OCI-LY3 (cell line): ENCODE measurements at regions not wholly inside any gene's neighbourhood (a gene's known extent, or its start where the extent isn't known, plus 50 kb on each side); places are given as distances from the start of the nearest gene placed in this dataset.

Experiments
- H2AFZ ChIP-seq: fragments of 200-600, 300-600 bp; shearing (Covaris generic); 2 replicates; pipeline ENCODE4 v1.6.0; 2014; ENCODE audit warnings: antibody characterized with exemption, low read depth, low read length
- H3K27ac ChIP-seq: fragments of 200-600, 300-600 bp; sonication (generic); 2 replicates; pipeline ENCODE4 v1.5.1; 2014; ENCODE audit warnings: mild to moderate bottlenecking, low read length, moderate library complexity, mixed read lengths
- H3K27me3 ChIP-seq: fragments of 200-600, 300-600 bp; sonication (generic); 2 replicates; pipeline ENCODE4 v1.6.1; 2014; ENCODE audit warnings: low read depth, low read length, mixed read lengths
- H3K36me3 ChIP-seq: fragments of 200-600, 300-600 bp; sonication (generic); replicated peaks from 2 replicates; pipeline ENCODE3; 2014; ENCODE audit warnings: low read depth, low read length, mixed read lengths
- H3K4me1 ChIP-seq: fragments of 300-600, 200-600 bp; sonication (generic); 2 replicates; pipeline ENCODE4 v1.6.1; 2014; ENCODE audit warnings: low read length, mixed read lengths
- H3K4me2 ChIP-seq: fragments of 200-600, 300-600 bp; sonication (generic); 2 replicates; pipeline ENCODE4 v1.6.1; 2014; ENCODE audit warnings: low read length, mixed read lengths
- H3K4me3 ChIP-seq: fragments of 300-600, 200-600 bp; sonication (generic); 2 replicates; pipeline ENCODE4 v1.5.1; 2014; ENCODE audit warnings: antibody characterized with exemption, mild to moderate bottlenecking, low read length, moderate library complexity
- H3K79me2 ChIP-seq: fragments of 300-600, 200-600 bp; shearing (Covaris generic); 2 replicates; pipeline ENCODE4 v1.6.1; 2014; ENCODE audit warnings: mild to moderate bottlenecking, low read length, mixed read lengths
- H3K9ac ChIP-seq: fragments of 300-600, 200-600 bp; shearing (Covaris generic); 2 replicates; pipeline ENCODE4 v1.6.0; 2014; ENCODE audit warnings: mild to moderate bottlenecking, low read length, moderate library complexity
- H3K9me3 ChIP-seq: fragments of 200-600, 300-600 bp; shearing (Covaris generic); 2 replicates; pipeline ENCODE4 v1.6.1; 2014; ENCODE audit warnings: low read length, mixed read lengths; ENCODE audit not compliant: insufficient read depth
- H4K20me1 ChIP-seq: fragments of 200-600, 300-600 bp; sonication (generic); 2 replicates; pipeline ENCODE4 v1.6.1; 2016; ENCODE audit warnings: low read length, mixed read lengths; ENCODE audit not compliant: insufficient read depth
- EZH2phosphoT487 ChIP-seq: fragments of 200-600 bp; shearing (Covaris generic); IDR thresholded peaks from 2 replicates; pipeline ENCODE4 v1.6.1; 2018; ENCODE audit warnings: antibody characterized with exemption, mixed run types, low read depth
- TF ChIP-seq, protein P1 (sequence below): fragments of 200-600, 300-600 bp; sonication (generic); IDR thresholded peaks from 2 replicates; pipeline ENCODE4 v1.5.1; 2014; ENCODE audit warnings: antibody characterized with exemption, low read length, low read depth

- no peaks in the 10 kb centered on the region for H3K79me2 ChIP-seq
- no peaks in the 10 kb centered on the region for H3K4me1 ChIP-seq
- H3K27ac ChIP-seq: no peak overlapping the region
- no peaks in the 10 kb centered on the region for H3K36me3 ChIP-seq
- H3K27me3 ChIP-seq: no peaks in the 10 kb centered on the region
- no peak overlapping the region for H3K9ac ChIP-seq
- no peaks in the 10 kb centered on the region for H3K9me3 ChIP-seq
- H4K20me1 ChIP-seq: no peaks in the 10 kb centered on the region
- H3K4me3 ChIP-seq: no peak overlapping the region
- no peak overlapping the region for H2AFZ ChIP-seq
- TF ChIP-seq EZH2phosphoT487: no peak
- TF ChIP-seq, protein P1, sequence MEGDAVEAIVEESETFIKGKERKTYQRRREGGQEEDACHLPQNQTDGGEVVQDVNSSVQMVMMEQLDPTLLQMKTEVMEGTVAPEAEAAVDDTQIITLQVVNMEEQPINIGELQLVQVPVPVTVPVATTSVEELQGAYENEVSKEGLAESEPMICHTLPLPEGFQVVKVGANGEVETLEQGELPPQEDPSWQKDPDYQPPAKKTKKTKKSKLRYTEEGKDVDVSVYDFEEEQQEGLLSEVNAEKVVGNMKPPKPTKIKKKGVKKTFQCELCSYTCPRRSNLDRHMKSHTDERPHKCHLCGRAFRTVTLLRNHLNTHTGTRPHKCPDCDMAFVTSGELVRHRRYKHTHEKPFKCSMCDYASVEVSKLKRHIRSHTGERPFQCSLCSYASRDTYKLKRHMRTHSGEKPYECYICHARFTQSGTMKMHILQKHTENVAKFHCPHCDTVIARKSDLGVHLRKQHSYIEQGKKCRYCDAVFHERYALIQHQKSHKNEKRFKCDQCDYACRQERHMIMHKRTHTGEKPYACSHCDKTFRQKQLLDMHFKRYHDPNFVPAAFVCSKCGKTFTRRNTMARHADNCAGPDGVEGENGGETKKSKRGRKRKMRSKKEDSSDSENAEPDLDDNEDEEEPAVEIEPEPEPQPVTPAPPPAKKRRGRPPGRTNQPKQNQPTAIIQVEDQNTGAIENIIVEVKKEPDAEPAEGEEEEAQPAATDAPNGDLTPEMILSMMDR: no peak
- H3K4me2 ChIP-seq: no peak overlapping the region
Observed at GRCh38 chr7:138235207-138235606, 158.9 kb downstream of the AKR1D1 start.

DNA sequence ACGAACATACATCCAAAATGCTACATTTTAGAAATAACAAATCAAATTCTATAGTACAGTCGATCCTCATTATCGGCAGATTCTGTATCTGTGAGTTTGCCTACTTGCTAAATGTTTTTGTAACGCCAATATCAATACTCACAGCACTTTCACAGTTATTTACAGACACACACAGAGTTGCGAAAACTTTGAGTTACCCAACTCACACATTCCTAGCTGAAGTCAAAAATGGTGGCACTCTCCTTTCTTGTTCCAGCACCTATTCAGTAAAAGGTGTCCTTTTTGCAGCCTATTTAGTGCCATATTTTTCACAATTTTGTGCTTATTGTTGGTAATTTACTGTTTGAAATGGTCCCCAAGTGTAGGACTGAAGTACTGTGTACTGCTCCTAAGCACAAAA, 161.7 kb downstream of the AKR1D1 start:
- Histone ChIP-seq H2AFZ (no peak overlapping the region), H3K4me3 (no peak overlapping the region), H3K9ac (no peak overlapping the region), H3K4me2 (no peak overlapping the region), H3K27me3 (no peaks in the 10 kb centered on the region), H4K20me1 (no peaks in the 10 kb centered on the region), H3K4me1 (no peaks in the 10 kb centered on the region), H3K27ac (no peak overlapping the region), H3K9me3 (no peaks in the 10 kb centered on the region), H3K79me2 (no peaks in the 10 kb centered on the region), H3K36me3 (no peaks in the 10 kb centered on the region)
- TF ChIP-seq EZH2phosphoT487: no peak
- TF ChIP-seq, protein P1: no peak

GRCh38 chr7:138238734-138239659, 162.7 kb downstream of the AKR1D1 start:
- Histone ChIP-seq H3K4me2 (no peak overlapping the region), H3K9ac (no peak overlapping the region), H3K4me1 (no peaks in the 10 kb centered on the region), H2AFZ (no peak overlapping the region), H3K27me3 (no peaks in the 10 kb centered on the region), H3K4me3 (no peak overlapping the region), H3K36me3 (no peaks in the 10 kb centered on the region), H3K9me3 (no peaks in the 10 kb centered on the region), H4K20me1 (no peaks in the 10 kb centered on the region), H3K27ac (no peak overlapping the region), H3K79me2 (no peaks in the 10 kb centered on the region)
- TF ChIP-seq, protein P1: no peak
- no peak for TF ChIP-seq EZH2phosphoT487

GRCh38 chr7:138243430-138243829, 167.2 kb downstream of the AKR1D1 start:
- H3K27me3 ChIP-seq: no peaks in the 10 kb centered on the region
- H2AFZ ChIP-seq: no peak overlapping the region
- no peak overlapping the region for H3K4me2 ChIP-seq
- no peaks in the 10 kb centered on the region for H3K79me2 ChIP-seq
- no peaks in the 10 kb centered on the region for H3K9me3 ChIP-seq
- TF ChIP-seq, protein P1: no peak
- no peak overlapping the region for H3K9ac ChIP-seq
- no peaks in the 10 kb centered on the region for H3K36me3 ChIP-seq
- no peak overlapping the region for H3K27ac ChIP-seq
- H3K4me3 ChIP-seq: no peak overlapping the region
- H4K20me1 ChIP-seq: no peaks in the 10 kb centered on the region
- H3K4me1 ChIP-seq: no peaks in the 10 kb centered on the region
